H9 (cell line): ENCODE measurements at regions not wholly inside any gene's neighbourhood (a gene's known extent, or its start where the extent isn't known, plus 50 kb on each side); places are given as distances from the start of the nearest gene placed in this dataset.

Experiments
- DNase-seq: peaks from one replicate; pipeline ENCODE4 v3.0.0-alpha.2; 2017
- H2AFZ ChIP-seq: one replicate; pipeline ENCODE4 v1.6.1; 2013; ENCODE audit warnings: mild to moderate bottlenecking, low read length, control low read depth, moderate library complexity
- H2AK5ac ChIP-seq: 2 replicates; pipeline ENCODE4 v1.6.1; 2013; ENCODE audit warnings: low read length, control low read depth, mixed read lengths; ENCODE audit not compliant: insufficient read length
- H2BK120ac ChIP-seq: one replicate; pipeline ENCODE4 v1.6.1; 2013; ENCODE audit warnings: low read depth, mild to moderate bottlenecking, low read length, control low read depth, inconsistent platforms; ENCODE audit not compliant: poor library complexity, severe bottlenecking
- H2BK12ac ChIP-seq: 2 replicates; pipeline ENCODE4 v1.6.1; 2013; ENCODE audit warnings: low read length, control low read depth, mixed read lengths, low read depth; ENCODE audit not compliant: insufficient read length
- H2BK15ac ChIP-seq: 2 replicates; pipeline ENCODE4 v1.6.1; 2013; ENCODE audit warnings: low read depth, low read length, control low read depth
- H2BK20ac ChIP-seq: one replicate; pipeline ENCODE4 v1.6.1; 2013; ENCODE audit warnings: low read depth, mild to moderate bottlenecking, low read length, control low read depth, inconsistent platforms; ENCODE audit not compliant: poor library complexity, severe bottlenecking
- H2BK5ac ChIP-seq: 2 replicates; pipeline ENCODE4 v1.6.1; 2013; ENCODE audit warnings: low read length, control low read depth, mixed read lengths; ENCODE audit not compliant: insufficient read length
- H3K14ac ChIP-seq: 2 replicates; pipeline ENCODE4 v1.6.1; 2013; ENCODE audit warnings: low read length, control low read depth; ENCODE audit not compliant: insufficient read depth
- H3K18ac ChIP-seq: 2 replicates; pipeline ENCODE4 v1.6.1; 2013; ENCODE audit warnings: low read depth, mild to moderate bottlenecking, mixed read lengths, low read length, control low read depth; ENCODE audit not compliant: insufficient read length
- H3K23ac ChIP-seq: 2 replicates; pipeline ENCODE4 v1.6.1; 2013; ENCODE audit warnings: low read length, control low read depth, mixed read lengths, low read depth; ENCODE audit not compliant: insufficient read length
- H3K23me2 ChIP-seq: 2 replicates; pipeline ENCODE4 v1.6.1; 2013; ENCODE audit warnings: low read depth, mild to moderate bottlenecking, mixed read lengths, low read length, control low read depth; ENCODE audit not compliant: insufficient read length, poor library complexity, severe bottlenecking
- H3K27ac ChIP-seq: 2 replicates; pipeline ENCODE4 v1.5.1; 2013; ENCODE audit warnings: low read length, control low read depth, mixed read lengths, low read depth; ENCODE audit not compliant: insufficient read length
- H3K27me3 ChIP-seq: 2 replicates; pipeline ENCODE4 v1.6.1; 2013; ENCODE audit warnings: low read length, control low read depth, inconsistent platforms; ENCODE audit not compliant: insufficient read depth
- H3K4ac ChIP-seq: 2 replicates; pipeline ENCODE4 v1.6.1; 2013; ENCODE audit warnings: low read depth, mild to moderate bottlenecking, control low read depth, inconsistent platforms, low read length, moderate library complexity
- H3K4me1 ChIP-seq: 2 replicates; pipeline ENCODE4 v1.6.1; 2013; ENCODE audit warnings: low read length, control low read depth, inconsistent platforms; ENCODE audit not compliant: insufficient read depth
- H3K4me2 ChIP-seq: 2 replicates; pipeline ENCODE4 v1.6.1; 2013; ENCODE audit warnings: low read length, control low read depth, mixed read lengths; ENCODE audit not compliant: insufficient read length, insufficient read depth
- H3K56ac ChIP-seq: 2 replicates; pipeline ENCODE4 v1.6.1; 2013; ENCODE audit warnings: low read depth, mild to moderate bottlenecking, mixed read lengths, low read length, control low read depth; ENCODE audit not compliant: insufficient read length
- H3K79me1 ChIP-seq: 2 replicates; pipeline ENCODE4 v1.6.1; 2013; ENCODE audit warnings: low read depth, mild to moderate bottlenecking, moderate library complexity, low read length, control low read depth, inconsistent platforms; ENCODE audit not compliant: insufficient read depth, poor library complexity, severe bottlenecking
- H3K79me2 ChIP-seq: 2 replicates; pipeline ENCODE4 v1.6.1; 2013; ENCODE audit warnings: low read length, control low read depth, inconsistent platforms; ENCODE audit not compliant: insufficient read depth
- H3K9ac ChIP-seq: 2 replicates; pipeline ENCODE4 v1.6.1; 2013; ENCODE audit warnings: low read length, control low read depth, mixed read lengths; ENCODE audit not compliant: insufficient read length; ENCODE audit errors: extremely low read depth
- H3K9me3 ChIP-seq: one replicate; pipeline ENCODE4 v1.6.1; 2013; ENCODE audit warnings: low read depth, low read length, inconsistent platforms; ENCODE audit not compliant: control insufficient read depth
- H3T11ph ChIP-seq: one replicate; pipeline ENCODE4 v1.6.1; 2013; ENCODE audit warnings: mild to moderate bottlenecking, low read length, control low read depth, inconsistent platforms
- H4K20me1 ChIP-seq: one replicate; pipeline ENCODE4 v1.6.1; 2013; ENCODE audit not compliant: control insufficient read depth, insufficient read length, insufficient read depth
- H4K5ac ChIP-seq: 2 replicates; pipeline ENCODE4 v1.6.1; 2013; ENCODE audit warnings: low read depth, mild to moderate bottlenecking, mixed read lengths, low read length, control low read depth; ENCODE audit not compliant: insufficient read length
- H4K8ac ChIP-seq: replicated peaks from 2 replicates; pipeline ENCODE4 v1.6.1; 2013; ENCODE audit warnings: low read length, control low read depth, mixed read lengths, low read depth; ENCODE audit not compliant: insufficient read length
- H4K91ac ChIP-seq: 2 replicates; pipeline ENCODE4 v1.6.1; 2013; ENCODE audit warnings: low read depth, mild to moderate bottlenecking, moderate library complexity, mixed read lengths, low read length, control low read depth; ENCODE audit not compliant: insufficient read length
- H3K27ac Mint-ChIP-seq, 3 experiments: 2 replicates in 2 of 3; 3 replicates in 1 of 3; pipeline ENCODE4 v1.8.0; 2020 to 2021; ENCODE audit warnings: mixed read lengths in 3 of 3, mild to moderate bottlenecking in 1 of 3, moderate library complexity in 1 of 3
- H3K27me3 Mint-ChIP-seq: 2 replicates; pipeline ENCODE4 v1.8.0; 2021; ENCODE audit warnings: low read depth, mild to moderate bottlenecking, moderate library complexity, mixed read lengths
- H3K36me3 Mint-ChIP-seq, 3 experiments: 2 replicates in 2 of 3; 3 replicates in 1 of 3; pipeline ENCODE4 v1.8.0; 2020 to 2021; ENCODE audit warnings: low read depth in 3 of 3, mixed read lengths in 3 of 3; ENCODE audit not compliant: insufficient read depth in 1 of 3
- H3K4me1 Mint-ChIP-seq, 2 experiments: 2 replicates each; pipeline ENCODE4 v1.8.0; 2020; ENCODE audit warnings: mixed read lengths in 2 of 2
- H3K4me3 Mint-ChIP-seq, 2 experiments: 2 replicates in 1 of 2; 3 replicates in 1 of 2; pipeline ENCODE4 v1.8.0; 2020 to 2021; ENCODE audit warnings: mild to moderate bottlenecking in 2 of 2, mixed read lengths in 2 of 2, moderate library complexity in 1 of 2
- H3K9me3 Mint-ChIP-seq, 2 experiments: 2 replicates in 1 of 2; 3 replicates in 1 of 2; pipeline ENCODE4 v1.8.0; 2020; ENCODE audit warnings: mild to moderate bottlenecking in 2 of 2, mixed read lengths in 2 of 2, moderate library complexity in 1 of 2
- WGBS: extraction: QIAGEN DNeasy Blood & Tissue Kit; methylation state at CpG from one replicate; pipeline ENCODE4 v1.1.7; 2013; ENCODE audit warnings: missing lambda C conversion rate, low lambda C conversion rate, mixed read lengths; ENCODE audit not compliant: insufficient read length; ENCODE audit errors: extremely low coverage; 5-methylcytosine and 5-hydroxymethylcytosine counted together
- TF ChIP-seq, protein P1 (sequence below): fragments of 200-600 bp; sonication (generic); conservative IDR thresholded peaks from 3 replicates; pipeline ENCODE4 v1.8.0; 2021; ENCODE audit warnings: antibody characterized with exemption, mild to moderate bottlenecking

DNA sequence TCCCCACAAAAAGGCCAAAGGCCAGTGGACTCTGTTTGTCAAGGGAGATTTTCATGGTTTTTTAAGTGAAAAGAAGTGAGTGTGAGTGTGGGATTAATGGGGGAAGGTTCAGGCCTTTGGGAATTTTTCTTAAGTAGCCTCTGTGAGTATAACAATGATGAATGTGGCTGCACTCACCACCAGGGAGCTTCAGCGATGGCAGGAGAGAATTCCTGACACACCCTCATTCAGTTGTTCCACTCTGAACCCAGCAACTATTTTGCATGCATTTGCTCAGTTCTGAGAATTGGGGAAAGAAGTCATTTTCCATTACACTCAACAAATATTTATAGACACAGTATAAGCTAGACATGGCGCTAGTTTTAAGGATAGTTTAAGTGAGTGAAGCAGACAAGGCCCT lies 117.9 kb downstream of the CCNA1 start:
- no peak overlapping the region for H3K4me3 Mint-ChIP-seq
- TF ChIP-seq, protein P1, sequence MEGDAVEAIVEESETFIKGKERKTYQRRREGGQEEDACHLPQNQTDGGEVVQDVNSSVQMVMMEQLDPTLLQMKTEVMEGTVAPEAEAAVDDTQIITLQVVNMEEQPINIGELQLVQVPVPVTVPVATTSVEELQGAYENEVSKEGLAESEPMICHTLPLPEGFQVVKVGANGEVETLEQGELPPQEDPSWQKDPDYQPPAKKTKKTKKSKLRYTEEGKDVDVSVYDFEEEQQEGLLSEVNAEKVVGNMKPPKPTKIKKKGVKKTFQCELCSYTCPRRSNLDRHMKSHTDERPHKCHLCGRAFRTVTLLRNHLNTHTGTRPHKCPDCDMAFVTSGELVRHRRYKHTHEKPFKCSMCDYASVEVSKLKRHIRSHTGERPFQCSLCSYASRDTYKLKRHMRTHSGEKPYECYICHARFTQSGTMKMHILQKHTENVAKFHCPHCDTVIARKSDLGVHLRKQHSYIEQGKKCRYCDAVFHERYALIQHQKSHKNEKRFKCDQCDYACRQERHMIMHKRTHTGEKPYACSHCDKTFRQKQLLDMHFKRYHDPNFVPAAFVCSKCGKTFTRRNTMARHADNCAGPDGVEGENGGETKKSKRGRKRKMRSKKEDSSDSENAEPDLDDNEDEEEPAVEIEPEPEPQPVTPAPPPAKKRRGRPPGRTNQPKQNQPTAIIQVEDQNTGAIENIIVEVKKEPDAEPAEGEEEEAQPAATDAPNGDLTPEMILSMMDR, result no peak
- H4K5ac ChIP-seq, result no peak overlapping the region

More for the DNA sequence above, 117.9 kb downstream of the CCNA1 start:
- Histone ChIP-seq H2AFZ (peak overlapping the region; percentile 6), H3K79me1 (no peaks in the 10 kb centered on the region), H2BK120ac (no peak overlapping the region), H3K79me2 (no peaks in the 10 kb centered on the region), H3T11ph (no peak overlapping the region), H3K4me2 (no peak overlapping the region), H3K9me3 (no peaks in the 10 kb centered on the region), H2BK5ac (no peak overlapping the region), H2BK20ac (no peak overlapping the region), H2BK12ac (no peak overlapping the region), H4K8ac (no peak overlapping the region), H3K23me2 (no peaks in the 10 kb centered on the region), H4K20me1 (no peaks in the 10 kb centered on the region), H4K91ac (no peak overlapping the region), H3K9ac (no peak overlapping the region), H3K23ac (no peak overlapping the region), H3K56ac (no peak overlapping the region), H2BK15ac (no peak overlapping the region), H3K4ac (no peak overlapping the region), H3K18ac (no peak overlapping the region), H3K27me3 (no peaks in the 10 kb centered on the region), H3K27ac (no peak overlapping the region), H3K4me1 (no peaks in the 10 kb centered on the region), H2AK5ac (no peak overlapping the region), H3K14ac (no peak overlapping the region)
- no CpG with 5 or more reads among the region's 2 CpGs for WGBS
- Mint-ChIP-seq H3K9me3 (no peaks in the 10 kb centered on the region), H3K36me3 (no peaks in the 10 kb centered on the region), H3K27me3 (no peaks in the 10 kb centered on the region), H3K4me1 (peaks cover 0 to 7% of the 10 kb centered on the region in 2 experiments; a peak in 1 of 4 replicates), H3K27ac (no peak overlapping the region)
- DNase-seq, result no peak
